Transverse colon (tissue), 4 donors: ENCODE measurements at regions not wholly inside any gene's neighbourhood (a gene's known extent, or its start where the extent isn't known, plus 50 kb on each side); places are given as distances from the start of the nearest gene placed in this dataset.

Source experiments
- CTCF ChIP-seq, 5 experiments: fragments of 200-600 bp in 3 of 5; fragments of 450-650 bp in 2 of 5; sonication (generic) in 3 of 5; IDR thresholded peaks; 1 replicate in 2 of 5; 2 replicates in 3 of 5; pipeline ENCODE4 v1.5.1; 2016 to 2017; ENCODE audit warnings: antibody characterized with exemption in 5 of 5, inconsistent platforms in 3 of 5, mild to moderate bottlenecking in 2 of 5, moderate library complexity in 1 of 5
- POLR2A ChIP-seq: fragments of 450-650 bp; IDR thresholded peaks from one replicate; pipeline ENCODE4 v1.6.1; 2016; ENCODE audit warnings: antibody characterized with exemption, mild to moderate bottlenecking, moderate library complexity
- POLR2AphosphoS5 ChIP-seq, 3 donors: sonication (generic); formaldehyde crosslinking; IDR thresholded peaks; one replicate each; pipeline ENCODE4 v1.6.1; 2016; ENCODE audit warnings: antibody characterized with exemption in 3 of 3

DNA sequence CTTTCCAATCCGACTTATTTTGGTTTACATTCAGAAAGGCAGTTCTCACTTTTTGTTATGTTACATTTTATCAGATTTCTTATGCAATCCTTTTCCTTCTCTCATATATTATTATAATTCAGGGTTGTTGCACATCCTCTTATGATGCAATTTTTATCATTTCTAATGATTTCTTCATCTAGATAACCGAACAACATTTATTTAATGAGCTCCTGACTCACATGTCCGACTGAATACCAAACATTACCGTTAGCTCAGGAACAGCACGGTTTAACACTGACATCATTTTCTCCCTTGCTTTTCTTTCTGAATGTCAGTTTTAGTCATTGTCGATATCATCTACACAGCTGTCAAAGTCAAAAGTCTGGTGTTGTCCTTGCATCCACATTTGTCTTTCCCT lies 199.2 kb downstream of the BCHE start:
- TF ChIP-seq CTCF (IDR thresholded peaks at IDR 0.05) (no peak), POLR2AphosphoS5 (IDR thresholded peaks at IDR 0.05) (no peak), POLR2A (no peak)
